OCI-LY3 (cell line): ENCODE measurements at regions not wholly inside any gene's neighbourhood (a gene's known extent, or its start where the extent isn't known, plus 50 kb on each side); places are given as distances from the start of the nearest gene placed in this dataset.

Experiments used
- H2AFZ ChIP-seq: fragments of 200-600, 300-600 bp; shearing (Covaris generic); 2 replicates; pipeline ENCODE4 v1.6.0; 2014; ENCODE audit warnings: antibody characterized with exemption, low read depth, low read length
- H3K27ac ChIP-seq: fragments of 200-600, 300-600 bp; sonication (generic); 2 replicates; pipeline ENCODE4 v1.5.1; 2014; ENCODE audit warnings: mild to moderate bottlenecking, low read length, moderate library complexity, mixed read lengths
- H3K27me3 ChIP-seq: fragments of 200-600, 300-600 bp; sonication (generic); 2 replicates; pipeline ENCODE4 v1.6.1; 2014; ENCODE audit warnings: low read depth, low read length, mixed read lengths
- H3K36me3 ChIP-seq: fragments of 200-600, 300-600 bp; sonication (generic); replicated peaks from 2 replicates; pipeline ENCODE3; 2014; ENCODE audit warnings: low read depth, low read length, mixed read lengths
- H3K4me1 ChIP-seq: fragments of 300-600, 200-600 bp; sonication (generic); 2 replicates; pipeline ENCODE4 v1.6.1; 2014; ENCODE audit warnings: low read length, mixed read lengths
- H3K4me2 ChIP-seq: fragments of 200-600, 300-600 bp; sonication (generic); 2 replicates; pipeline ENCODE4 v1.6.1; 2014; ENCODE audit warnings: low read length, mixed read lengths
- H3K4me3 ChIP-seq: fragments of 300-600, 200-600 bp; sonication (generic); 2 replicates; pipeline ENCODE4 v1.5.1; 2014; ENCODE audit warnings: antibody characterized with exemption, mild to moderate bottlenecking, low read length, moderate library complexity
- H3K79me2 ChIP-seq: fragments of 300-600, 200-600 bp; shearing (Covaris generic); 2 replicates; pipeline ENCODE4 v1.6.1; 2014; ENCODE audit warnings: mild to moderate bottlenecking, low read length, mixed read lengths
- H3K9ac ChIP-seq: fragments of 300-600, 200-600 bp; shearing (Covaris generic); 2 replicates; pipeline ENCODE4 v1.6.0; 2014; ENCODE audit warnings: mild to moderate bottlenecking, low read length, moderate library complexity
- H3K9me3 ChIP-seq: fragments of 200-600, 300-600 bp; shearing (Covaris generic); 2 replicates; pipeline ENCODE4 v1.6.1; 2014; ENCODE audit warnings: low read length, mixed read lengths; ENCODE audit not compliant: insufficient read depth
- H4K20me1 ChIP-seq: fragments of 200-600, 300-600 bp; sonication (generic); 2 replicates; pipeline ENCODE4 v1.6.1; 2016; ENCODE audit warnings: low read length, mixed read lengths; ENCODE audit not compliant: insufficient read depth
- EZH2phosphoT487 ChIP-seq: fragments of 200-600 bp; shearing (Covaris generic); IDR thresholded peaks from 2 replicates; pipeline ENCODE4 v1.6.1; 2018; ENCODE audit warnings: antibody characterized with exemption, mixed run types, low read depth
- TF ChIP-seq, protein P1 (sequence below): fragments of 200-600, 300-600 bp; sonication (generic); IDR thresholded peaks from 2 replicates; pipeline ENCODE4 v1.5.1; 2014; ENCODE audit warnings: antibody characterized with exemption, low read length, low read depth

GRCh38 chr7:155991470-155991869 lies 179.2 kb upstream of the SHH start:
- TF ChIP-seq, protein P1, sequence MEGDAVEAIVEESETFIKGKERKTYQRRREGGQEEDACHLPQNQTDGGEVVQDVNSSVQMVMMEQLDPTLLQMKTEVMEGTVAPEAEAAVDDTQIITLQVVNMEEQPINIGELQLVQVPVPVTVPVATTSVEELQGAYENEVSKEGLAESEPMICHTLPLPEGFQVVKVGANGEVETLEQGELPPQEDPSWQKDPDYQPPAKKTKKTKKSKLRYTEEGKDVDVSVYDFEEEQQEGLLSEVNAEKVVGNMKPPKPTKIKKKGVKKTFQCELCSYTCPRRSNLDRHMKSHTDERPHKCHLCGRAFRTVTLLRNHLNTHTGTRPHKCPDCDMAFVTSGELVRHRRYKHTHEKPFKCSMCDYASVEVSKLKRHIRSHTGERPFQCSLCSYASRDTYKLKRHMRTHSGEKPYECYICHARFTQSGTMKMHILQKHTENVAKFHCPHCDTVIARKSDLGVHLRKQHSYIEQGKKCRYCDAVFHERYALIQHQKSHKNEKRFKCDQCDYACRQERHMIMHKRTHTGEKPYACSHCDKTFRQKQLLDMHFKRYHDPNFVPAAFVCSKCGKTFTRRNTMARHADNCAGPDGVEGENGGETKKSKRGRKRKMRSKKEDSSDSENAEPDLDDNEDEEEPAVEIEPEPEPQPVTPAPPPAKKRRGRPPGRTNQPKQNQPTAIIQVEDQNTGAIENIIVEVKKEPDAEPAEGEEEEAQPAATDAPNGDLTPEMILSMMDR = no peak
- TF ChIP-seq EZH2phosphoT487 = no peak
- no peak overlapping the region for H2AFZ ChIP-seq
- no peak overlapping the region for H3K4me3 ChIP-seq
- H3K4me2 ChIP-seq = no peak overlapping the region
- H4K20me1 ChIP-seq = no peaks in the 10 kb centered on the region
- peaks cover 13% of the 10 kb centered on the region; the same call in 1 of the 2 replicates for H3K27me3 ChIP-seq
- H3K36me3 ChIP-seq = no peaks in the 10 kb centered on the region
- H3K9me3 ChIP-seq = no peaks in the 10 kb centered on the region
- no peaks in the 10 kb centered on the region for H3K79me2 ChIP-seq
- H3K27ac ChIP-seq = no peak overlapping the region
- no peak overlapping the region for H3K9ac ChIP-seq
- H3K4me1 ChIP-seq = peaks cover 5% of the 10 kb centered on the region; the same call in 1 of the 2 replicates

GRCh38 chr7:155988416-155988815 lies 176.2 kb upstream of the SHH start:
- H3K4me2 ChIP-seq = no peak overlapping the region
- H3K36me3 ChIP-seq = no peaks in the 10 kb centered on the region
- H3K27me3 ChIP-seq = peaks cover 9% of the 10 kb centered on the region; the same call in 1 of the 2 replicates
- TF ChIP-seq, protein P1 = no peak
- no peaks in the 10 kb centered on the region for H3K4me1 ChIP-seq
- no peak overlapping the region for H3K4me3 ChIP-seq
- no peak overlapping the region for H3K27ac ChIP-seq
- no peak overlapping the region for H3K9ac ChIP-seq
- no peak overlapping the region for H2AFZ ChIP-seq
- no peaks in the 10 kb centered on the region for H3K79me2 ChIP-seq
- H4K20me1 ChIP-seq = no peaks in the 10 kb centered on the region
- no peaks in the 10 kb centered on the region for H3K9me3 ChIP-seq

GRCh38 chr7:155987681-155988235 lies 175.5 kb upstream of the SHH start:
- no peak for TF ChIP-seq EZH2phosphoT487
- TF ChIP-seq, protein P1 = no peak
- no peaks in the 10 kb centered on the region for H4K20me1 ChIP-seq

GRCh38 chr7:155986497-155987160 lies 174.4 kb upstream of the SHH start:
- H3K27me3 ChIP-seq = peaks cover 9% of the 10 kb centered on the region; the same call in 1 of the 2 replicates
- no peak overlapping the region for H3K9ac ChIP-seq
- H3K9me3 ChIP-seq = no peaks in the 10 kb centered on the region
- no peak overlapping the region for H3K4me2 ChIP-seq
- no peaks in the 10 kb centered on the region for H4K20me1 ChIP-seq
- no peak overlapping the region for H2AFZ ChIP-seq
- no peak overlapping the region for H3K27ac ChIP-seq
- no peak overlapping the region for H3K4me3 ChIP-seq
- H3K4me1 ChIP-seq = no peaks in the 10 kb centered on the region
- TF ChIP-seq, protein P1 = no peak
- no peak for TF ChIP-seq EZH2phosphoT487
- H3K36me3 ChIP-seq = no peaks in the 10 kb centered on the region
- no peaks in the 10 kb centered on the region for H3K79me2 ChIP-seq

More at GRCh38 chr7:155987681-155988235, 175.5 kb upstream of the SHH start:
- no peak overlapping the region for H3K4me3 ChIP-seq
- H3K27me3 ChIP-seq = peaks cover 9% of the 10 kb centered on the region; the same call in 1 of the 2 replicates
- no peak overlapping the region for H2AFZ ChIP-seq
- H3K9me3 ChIP-seq = no peaks in the 10 kb centered on the region
- no peak overlapping the region for H3K4me2 ChIP-seq
- H3K27ac ChIP-seq = no peak overlapping the region
- H3K4me1 ChIP-seq = no peaks in the 10 kb centered on the region
- no peak overlapping the region for H3K9ac ChIP-seq
- H3K79me2 ChIP-seq = no peaks in the 10 kb centered on the region
- H3K36me3 ChIP-seq = no peaks in the 10 kb centered on the region
